B cell (primary cell): ENCODE measurements at regions not wholly inside any gene's neighbourhood (a gene's known extent, or its start where the extent isn't known, plus 50 kb on each side); places are given as distances from the start of the nearest gene placed in this dataset.
A peak's percentile ranks its signal among the peaks of the same experiment; 100 is the strongest.

Experiments
- ATAC-seq: fragments of 200-7000 bp; cut with Tn5 transposase; one replicate; pipeline ENCODE4 v1.10.0; 2021; ENCODE audit warnings: low read depth, mild to moderate bottlenecking, moderate number of reproducible peaks, moderate library complexity
- CTCF ChIA-PET: fragments of 350-600 bp; sonication (Branson Sonifier 250); formaldehyde crosslinking; loops from one replicate; lab custom pipeline; 2021; ENCODE audit warnings: antibody characterized with exemption, inconsistent platforms; lab: Charles Lee
- POLR2A ChIA-PET: fragments of 350-600 bp; sonication (Branson Sonifier 250); formaldehyde crosslinking; loops from one replicate; lab custom pipeline; 2021; ENCODE audit warnings: antibody characterized with exemption; lab: Charles Lee
- DNase-seq: peaks from one replicate; pipeline ENCODE4 v3.0.0; 2013
- H2AFZ ChIP-seq: 2 replicates; pipeline ENCODE4 v1.6.1; 2012; ENCODE audit warnings: mild to moderate bottlenecking, low read depth, low read length; ENCODE audit not compliant: insufficient read depth, poor library complexity, severe bottlenecking
- H3K27ac ChIP-seq, 2 donors: 1 replicate in 1 of 2; 2 replicates in 1 of 2; pipeline ENCODE4 v1.5.1; 2012 to 2013; ENCODE audit warnings: low read length in 2 of 2, mild to moderate bottlenecking in 2 of 2, moderate library complexity in 1 of 2
- H3K27me3 ChIP-seq, 4 experiments: fragments of 200-600 bp in 1 of 4; sonication (generic) in 1 of 4; replicated peaks in 1 of 4; 1 replicate in 2 of 4; 2 replicates in 2 of 4; pipeline versions ENCODE4 v1.6.1 to v1.7.0; 2013 to 2016; ENCODE audit warnings: low read length in 3 of 4, mild to moderate bottlenecking in 2 of 4, mixed read lengths in 1 of 4, moderate library complexity in 1 of 4; ENCODE audit not compliant: insufficient read depth in 4 of 4, control insufficient read depth in 3 of 4; ENCODE audit errors: control extremely low read depth in 1 of 4
- H3K36me3 ChIP-seq, 2 experiments: replicated peaks in 1 of 2; 1 replicate in 1 of 2; 2 replicates in 1 of 2; pipeline versions ENCODE4 v1.6.1 to v1.7.1; 2013; ENCODE audit warnings: low read length in 1 of 2; ENCODE audit not compliant: insufficient read depth in 2 of 2, control insufficient read depth in 1 of 2; ENCODE audit errors: control extremely low read depth in 1 of 2, extremely low read depth in 1 of 2
- H3K4me1 ChIP-seq, 2 donors: fragments of 200-600 bp in 1 of 2; sonication (generic) in 1 of 2; 1 replicate in 1 of 2; 2 replicates in 1 of 2; pipeline versions ENCODE4 v1.5.1 to v1.6.1; 2013 to 2017; ENCODE audit warnings: low read length in 2 of 2; ENCODE audit not compliant: control insufficient read depth in 2 of 2, insufficient read depth in 2 of 2
- H3K4me2 ChIP-seq: replicated peaks from 2 replicates; pipeline ENCODE3; 2012; ENCODE audit warnings: mild to moderate bottlenecking, low read depth, low read length; ENCODE audit not compliant: poor library complexity, severe bottlenecking
- H3K4me3 ChIP-seq, 5 experiments: fragments of 200-600 bp in 1 of 5; sonication (generic) in 1 of 5; 1 replicate in 3 of 5; 2 replicates in 2 of 5; pipeline versions ENCODE4 v1.5.1 to v1.7.0; 2011 to 2016; ENCODE audit warnings: low read length in 4 of 5, mild to moderate bottlenecking in 4 of 5, low read depth in 2 of 5, control low read depth in 1 of 5, moderate library complexity in 1 of 5; ENCODE audit not compliant: insufficient read depth in 1 of 5; ENCODE audit errors: control extremely low read depth in 1 of 5, extremely low read depth in 1 of 5
- H3K79me2 ChIP-seq: fragments of 200-600 bp; sonication (generic); one replicate; pipeline ENCODE4 v1.6.0; 2016; ENCODE audit warnings: low read length; ENCODE audit not compliant: control insufficient read depth, insufficient read depth
- H3K9ac ChIP-seq: fragments of 200-600 bp; sonication (generic); 2 replicates; pipeline ENCODE4 v1.6.1; 2017; ENCODE audit warnings: mild to moderate bottlenecking, low read length, moderate library complexity
- H3K9me3 ChIP-seq, 3 donors: one replicate each; pipeline versions ENCODE4 v1.6.1 to v1.7.1; 2013; ENCODE audit warnings: low read length in 2 of 3; ENCODE audit not compliant: control insufficient read depth in 2 of 3, insufficient read depth in 1 of 3; ENCODE audit errors: control extremely low read depth in 1 of 3
- H4K20me1 ChIP-seq: 2 replicates; pipeline ENCODE4 v1.6.0; 2012; ENCODE audit warnings: mild to moderate bottlenecking, low read length; ENCODE audit not compliant: insufficient read depth, control insufficient read depth, poor library complexity, severe bottlenecking
- H3K27ac Mint-ChIP-seq: one replicate; pipeline ENCODE4 v1.8.0; 2021; ENCODE audit warnings: mixed read lengths
- H3K27me3 Mint-ChIP-seq: one replicate; pipeline ENCODE4 v1.8.0; 2021; ENCODE audit warnings: mixed read lengths
- H3K4me1 Mint-ChIP-seq: one replicate; pipeline ENCODE4 v1.8.0; 2021; ENCODE audit warnings: mixed read lengths
- H3K4me3 Mint-ChIP-seq: one replicate; pipeline ENCODE4 v1.8.0; 2021; ENCODE audit warnings: mixed read lengths
- H3K9me3 Mint-ChIP-seq: one replicate; pipeline ENCODE4 v1.8.0; 2022; ENCODE audit warnings: mixed read lengths; ENCODE audit not compliant: insufficient read depth
- EZH2 ChIP-seq: IDR thresholded peaks from 2 replicates; pipeline ENCODE4 v1.6.1; 2012; ENCODE audit warnings: borderline replicate concordance, low read depth, mild to moderate bottlenecking, moderate library complexity, low read length; ENCODE audit not compliant: insufficient read depth, poor library complexity, severe bottlenecking
- WGBS: methylation state at CpG from one replicate; pipeline ENCODE4 v1.1.5; 2013; ENCODE audit warnings: missing lambda C conversion rate; ENCODE audit not compliant: insufficient coverage; 5-methylcytosine and 5-hydroxymethylcytosine counted together
- intact Hi-C: fragments of 100-400 bp; cut with micrococcal nuclease; formaldehyde crosslinking; loops from one replicate; pipeline ENCODE4 v1.10.0; 2022
- TF ChIP-seq, protein P1 (sequence below): fragments of 200-600 bp; IDR thresholded peaks from one replicate; pipeline ENCODE4 v1.8.0; 2022; ENCODE audit warnings: antibody characterized with exemption, mild to moderate bottlenecking

DNA sequence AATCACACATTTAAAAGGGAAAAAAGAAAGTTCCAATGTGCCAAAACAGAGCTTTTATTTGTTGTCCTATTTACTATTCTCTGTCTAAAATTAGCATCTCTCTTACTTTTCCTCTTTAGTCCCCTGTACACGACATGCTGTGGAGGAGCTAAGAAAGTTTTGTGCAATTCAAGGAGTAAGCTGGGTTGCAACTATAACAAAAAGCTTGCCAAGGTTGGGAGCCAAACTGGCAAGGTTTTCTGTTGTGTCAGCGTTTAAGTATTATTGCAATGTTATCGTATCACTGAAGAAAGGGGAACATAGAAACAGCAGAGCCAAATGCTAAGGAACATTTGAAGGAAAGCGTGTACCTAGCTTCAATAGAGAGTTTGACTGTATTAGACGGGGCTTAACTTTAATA lies 680.8 kb downstream of the CETN3 start:
- no peak for DNase-seq
- Histone ChIP-seq H3K4me2 (peak overlapping the region; percentile 42), H3K4me3 (no peak overlapping the region), H3K27ac (no peak overlapping the region), H2AFZ (no peak overlapping the region), H3K79me2 (no peaks in the 10 kb centered on the region), H3K36me3 (no peaks in the 10 kb centered on the region), H3K9me3 (no peaks in the 10 kb centered on the region), H4K20me1 (no peaks in the 10 kb centered on the region), H3K27me3 (no peaks in the 10 kb centered on the region), H3K9ac (no peak overlapping the region), H3K4me1 (peaks cover 22 to 27% of the 10 kb centered on the region in 2 donors)
- Mint-ChIP-seq H3K27me3 (no peaks in the 10 kb centered on the region), H3K9me3 (no peaks in the 10 kb centered on the region), H3K27ac (peak overlapping the region; percentile 57), H3K4me1 (peaks cover 26% of the 10 kb centered on the region), H3K4me3 (peak overlapping the region; percentile 15)
- no peak for ATAC-seq
- TF ChIP-seq, protein P1, sequence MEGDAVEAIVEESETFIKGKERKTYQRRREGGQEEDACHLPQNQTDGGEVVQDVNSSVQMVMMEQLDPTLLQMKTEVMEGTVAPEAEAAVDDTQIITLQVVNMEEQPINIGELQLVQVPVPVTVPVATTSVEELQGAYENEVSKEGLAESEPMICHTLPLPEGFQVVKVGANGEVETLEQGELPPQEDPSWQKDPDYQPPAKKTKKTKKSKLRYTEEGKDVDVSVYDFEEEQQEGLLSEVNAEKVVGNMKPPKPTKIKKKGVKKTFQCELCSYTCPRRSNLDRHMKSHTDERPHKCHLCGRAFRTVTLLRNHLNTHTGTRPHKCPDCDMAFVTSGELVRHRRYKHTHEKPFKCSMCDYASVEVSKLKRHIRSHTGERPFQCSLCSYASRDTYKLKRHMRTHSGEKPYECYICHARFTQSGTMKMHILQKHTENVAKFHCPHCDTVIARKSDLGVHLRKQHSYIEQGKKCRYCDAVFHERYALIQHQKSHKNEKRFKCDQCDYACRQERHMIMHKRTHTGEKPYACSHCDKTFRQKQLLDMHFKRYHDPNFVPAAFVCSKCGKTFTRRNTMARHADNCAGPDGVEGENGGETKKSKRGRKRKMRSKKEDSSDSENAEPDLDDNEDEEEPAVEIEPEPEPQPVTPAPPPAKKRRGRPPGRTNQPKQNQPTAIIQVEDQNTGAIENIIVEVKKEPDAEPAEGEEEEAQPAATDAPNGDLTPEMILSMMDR: no peak
- no peak for TF ChIP-seq EZH2
- POLR2A ChIA-PET: no interaction called here
- WGBS: 30% methylated on average over 2 of the region's 5 CpGs
- CTCF ChIA-PET: interaction anchor here (0.9 to 4.2 kb wide), 8 partner anchors 16 to 1000 kb away, joined by 3 to 63 read pairs (median 3); no protein-coding TSS in a partner anchor
- intact Hi-C loops: loop anchor here (1.0 to 10.0 kb wide), 2 partner anchors 554 to 999 kb away; no protein-coding TSS in a partner anchor

DNA sequence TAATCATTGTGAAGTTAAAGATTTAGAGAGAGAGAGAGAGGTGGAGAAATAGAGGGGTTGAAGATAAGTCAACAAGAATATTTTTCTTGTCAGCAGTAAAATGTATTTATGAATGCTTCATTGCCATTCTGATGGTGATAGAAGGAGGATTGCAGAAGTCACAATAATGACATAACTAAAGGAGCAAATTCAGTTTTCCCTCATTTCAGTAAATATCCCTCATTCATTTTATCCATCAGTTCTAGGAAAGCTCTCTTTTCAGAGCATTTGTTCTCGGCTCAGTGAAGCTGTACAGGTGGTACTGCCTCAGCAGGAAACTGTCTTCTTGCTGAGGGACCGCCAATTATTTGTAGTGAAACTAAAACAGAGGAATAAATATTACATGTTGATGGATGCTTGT lies 681.4 kb downstream of the CETN3 start:
- H3K9me3 ChIP-seq: no peaks in the 10 kb centered on the region
- Mint-ChIP-seq H3K9me3 (no peaks in the 10 kb centered on the region), H3K27ac (peak overlapping the region; percentile 10), H3K4me3 (peak overlapping the region; percentile 24), H3K4me1 (peaks cover 24% of the 10 kb centered on the region), H3K27me3 (no peaks in the 10 kb centered on the region)
- DNase-seq (no peak), ATAC-seq (peak; percentile 14)
- peak overlapping the region; percentile 42 for H3K4me2 ChIP-seq
- ChIA-PET POLR2A (no interaction called here), CTCF (interaction anchor here (1.0 to 4.2 kb wide), 3 partner anchors 15 to 1000 kb away, joined by 3 to 63 read pairs (median 3); no protein-coding TSS in a partner anchor)
- no CpG with 5 or more reads among the region's 2 CpGs for WGBS
- peak overlapping the region; percentile 21 for H3K9ac ChIP-seq
- peaks cover 22 to 27% of the 10 kb centered on the region in 2 donors for H3K4me1 ChIP-seq
- H3K27me3 ChIP-seq: no peaks in the 10 kb centered on the region
- no peaks in the 10 kb centered on the region for H4K20me1 ChIP-seq
- no peaks in the 10 kb centered on the region for H3K36me3 ChIP-seq
- no peaks in the 10 kb centered on the region for H3K79me2 ChIP-seq
- H3K27ac ChIP-seq: peak overlapping the region in 1 of 2 donors; percentile 11
- no peak overlapping the region for H3K4me3 ChIP-seq
- intact Hi-C loops: loop anchor here (10.0 kb wide), 1 partner anchor 553 kb away; no protein-coding TSS in a partner anchor
- TF ChIP-seq, protein P1: no peak
- no peak for TF ChIP-seq EZH2
- H2AFZ ChIP-seq: peak overlapping the region; percentile 24
